ENCODE measurements at regions not wholly inside any gene's neighbourhood (a gene's known extent, or its start where the extent isn't known, plus 50 kb on each side); places are given as distances from the start of the nearest gene placed in this dataset.
"Not testable (repeated sequence)": the region's sequence is repeated elsewhere in the genome, so short reads cannot be mapped to it uniquely, and the experiment has no call there.

- H3K27ac ChIP-seq (ENCODE audit: low read length); H3K4me3 ChIP-seq (ENCODE audit: low read length); H3K36me3 ChIP-seq (ENCODE audit: control insufficient read depth, insufficient read depth, low read length); H3K9me3 ChIP-seq (ENCODE audit: control insufficient read depth, low read depth, low read length); H3K27me3 ChIP-seq (ENCODE audit: control insufficient read depth, insufficient read depth, low read length); DNase-seq; H3K4me1 ChIP-seq (ENCODE audit: control insufficient read depth, insufficient read depth, low read length): not testable (repeated sequence)
- no CpG with 5 or more reads among the region's 1 CpG for WGBS (ENCODE audit: insufficient coverage, low lambda C conversion rate)
Observed at GRCh38 chr9:66803619-66804018, 96.9 kb upstream of the ZNF658 start.

GRCh38 chr9:66810247-66810646 is 90.3 kb upstream of the ZNF658 start:
- H3K4me1 ChIP-seq (ENCODE audit: control insufficient read depth, insufficient read depth, low read length); H3K4me3 ChIP-seq (ENCODE audit: low read length); H3K27ac ChIP-seq (ENCODE audit: low read length); DNase-seq; H3K27me3 ChIP-seq (ENCODE audit: control insufficient read depth, insufficient read depth, low read length); H3K9me3 ChIP-seq (ENCODE audit: control insufficient read depth, low read depth, low read length); H3K36me3 ChIP-seq (ENCODE audit: control insufficient read depth, insufficient read depth, low read length): not testable (repeated sequence)

DNA sequence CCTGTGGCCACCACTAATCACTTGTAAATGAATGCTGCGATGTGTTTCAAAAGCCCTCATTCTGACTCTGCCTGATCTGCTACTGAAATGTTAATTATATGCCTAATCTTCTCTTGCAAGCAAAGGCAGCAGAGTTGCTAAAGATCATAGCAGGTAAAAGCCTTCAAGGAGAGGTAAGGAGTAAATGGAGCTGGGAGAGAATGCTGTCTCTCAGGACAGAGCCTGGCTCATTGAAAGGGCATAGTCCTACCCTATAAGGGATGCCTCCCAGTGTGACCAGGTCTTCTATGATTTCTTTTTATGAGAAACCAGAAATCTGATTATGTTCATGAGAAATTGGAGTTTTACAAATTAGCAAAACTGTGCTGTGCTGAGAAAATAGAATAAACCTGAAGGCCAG is 88.2 kb upstream of the ZNF658 start:
- H3K9me3 ChIP-seq (ENCODE audit: control insufficient read depth, low read depth, low read length); DNase-seq; H3K4me3 ChIP-seq (ENCODE audit: low read length); H3K27ac ChIP-seq (ENCODE audit: low read length); H3K36me3 ChIP-seq (ENCODE audit: control insufficient read depth, insufficient read depth, low read length); H3K27me3 ChIP-seq (ENCODE audit: control insufficient read depth, insufficient read depth, low read length); H3K4me1 ChIP-seq (ENCODE audit: control insufficient read depth, insufficient read depth, low read length): not testable (repeated sequence)
- WGBS (ENCODE audit: insufficient coverage, low lambda C conversion rate): no CpG with 5 or more reads among the region's 1 CpG

GRCh38 chr9:66812967-66813366 is 87.6 kb upstream of the ZNF658 start:
- H3K36me3 ChIP-seq (ENCODE audit: control insufficient read depth, insufficient read depth, low read length); H3K4me1 ChIP-seq (ENCODE audit: control insufficient read depth, insufficient read depth, low read length); H3K9me3 ChIP-seq (ENCODE audit: control insufficient read depth, low read depth, low read length); DNase-seq; H3K27me3 ChIP-seq (ENCODE audit: control insufficient read depth, insufficient read depth, low read length); H3K27ac ChIP-seq (ENCODE audit: low read length); H3K4me3 ChIP-seq (ENCODE audit: low read length): not testable (repeated sequence)
- WGBS (ENCODE audit: insufficient coverage, low lambda C conversion rate): no CpG with 5 or more reads among the region's 2 CpGs

DNA sequence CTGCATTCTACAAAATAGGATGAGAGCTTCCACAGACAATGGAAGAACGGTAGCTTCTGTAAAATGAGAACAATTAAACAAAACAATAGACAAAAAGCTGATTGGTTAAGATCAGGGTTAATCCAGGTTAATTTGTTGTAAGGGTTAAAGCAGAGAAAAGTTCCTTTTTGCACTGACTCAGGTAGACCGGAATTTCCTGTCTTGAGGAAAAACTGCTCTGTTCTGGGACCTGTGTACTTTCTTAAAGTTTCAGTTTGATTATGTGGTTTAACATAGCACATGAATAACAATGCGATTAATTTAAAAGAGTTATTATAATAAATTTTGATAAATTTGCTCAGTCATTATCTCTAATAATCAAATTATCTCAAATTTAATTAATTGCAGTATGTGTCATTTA is 86.5 kb upstream of the ZNF658 start:
- not testable (repeated sequence) for H3K27me3 ChIP-seq (ENCODE audit: control insufficient read depth, insufficient read depth, low read length); H3K36me3 ChIP-seq (ENCODE audit: control insufficient read depth, insufficient read depth, low read length); H3K27ac ChIP-seq (ENCODE audit: low read length); H3K4me3 ChIP-seq (ENCODE audit: low read length); H3K4me1 ChIP-seq (ENCODE audit: control insufficient read depth, insufficient read depth, low read length); DNase-seq; H3K9me3 ChIP-seq (ENCODE audit: control insufficient read depth, low read depth, low read length)
- WGBS (ENCODE audit: insufficient coverage, low lambda C conversion rate): no CpG with 5 or more reads among the region's 3 CpGs

- not testable (repeated sequence) for H3K4me3 ChIP-seq (ENCODE audit: low read length); H3K27ac ChIP-seq (ENCODE audit: low read length); DNase-seq; H3K9me3 ChIP-seq (ENCODE audit: control insufficient read depth, low read depth, low read length); H3K4me1 ChIP-seq (ENCODE audit: control insufficient read depth, insufficient read depth, low read length); H3K27me3 ChIP-seq (ENCODE audit: control insufficient read depth, insufficient read depth, low read length); H3K36me3 ChIP-seq (ENCODE audit: control insufficient read depth, insufficient read depth, low read length)
Observed at GRCh38 chr9:66819510-66819909, 81.0 kb upstream of the ZNF658 start.

DNA sequence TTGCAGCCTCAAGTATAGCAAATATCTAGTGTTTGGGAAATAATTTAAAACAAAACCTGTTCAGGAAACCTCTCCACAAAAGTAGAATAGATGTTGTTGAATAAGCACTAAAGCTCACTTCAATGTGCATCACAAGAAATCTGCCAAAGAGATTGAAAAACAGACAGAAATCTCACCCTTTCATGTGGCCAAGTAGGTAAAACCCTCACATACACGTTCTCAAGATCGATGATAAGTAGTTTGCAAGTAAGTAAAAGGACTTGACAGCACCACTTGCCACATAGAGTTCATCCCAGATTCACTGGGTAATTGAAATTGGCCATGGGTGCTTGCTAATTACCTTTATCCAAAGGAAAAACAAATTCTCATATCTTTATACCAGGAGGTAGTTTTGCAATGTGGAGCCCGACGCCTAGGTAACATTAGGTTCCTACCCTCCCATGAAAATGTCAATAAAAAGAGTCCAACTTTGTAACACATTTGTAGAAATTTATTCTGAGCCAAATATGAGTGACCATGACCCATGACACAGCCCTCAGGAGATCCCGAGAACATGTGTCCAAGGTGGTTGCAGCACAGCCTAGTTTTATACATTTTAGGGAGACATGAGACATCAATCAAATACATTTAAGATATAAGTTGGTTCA is 80.4 kb upstream of the ZNF658 start:
- not testable (repeated sequence) for H3K4me3 ChIP-seq (ENCODE audit: low read length); DNase-seq; H3K27me3 ChIP-seq (ENCODE audit: control insufficient read depth, insufficient read depth, low read length); H3K36me3 ChIP-seq (ENCODE audit: control insufficient read depth, insufficient read depth, low read length); H3K27ac ChIP-seq (ENCODE audit: low read length); H3K9me3 ChIP-seq (ENCODE audit: control insufficient read depth, low read depth, low read length); H3K4me1 ChIP-seq (ENCODE audit: control insufficient read depth, insufficient read depth, low read length)
- no CpG with 5 or more reads among the region's 5 CpGs for WGBS (ENCODE audit: insufficient coverage, low lambda C conversion rate)

DNA sequence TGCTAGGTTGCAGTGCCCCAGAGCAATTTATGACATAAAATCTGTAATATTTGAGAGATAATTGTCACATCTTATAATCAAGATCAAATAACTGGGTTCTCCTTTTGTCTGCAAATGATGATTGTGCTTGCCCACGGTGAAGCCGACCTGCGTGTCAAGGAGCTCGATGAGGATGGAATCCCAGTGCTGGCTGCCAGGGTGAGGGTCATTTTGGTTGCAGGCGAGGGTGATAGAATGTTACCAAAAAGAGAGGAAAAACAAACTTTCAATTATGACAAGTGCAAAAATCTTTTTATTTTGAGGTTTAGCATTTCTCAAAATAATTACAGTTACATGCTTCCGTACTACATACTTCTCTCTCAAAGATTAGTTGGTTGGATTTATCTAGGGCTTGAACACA is 76.4 kb upstream of the ZNF658 start:
- DNase-seq; H3K4me1 ChIP-seq (ENCODE audit: control insufficient read depth, insufficient read depth, low read length); H3K27ac ChIP-seq (ENCODE audit: low read length); H3K27me3 ChIP-seq (ENCODE audit: control insufficient read depth, insufficient read depth, low read length); H3K36me3 ChIP-seq (ENCODE audit: control insufficient read depth, insufficient read depth, low read length); H3K4me3 ChIP-seq (ENCODE audit: low read length); H3K9me3 ChIP-seq (ENCODE audit: control insufficient read depth, low read depth, low read length): not testable (repeated sequence)
- no CpG with 5 or more reads among the region's 6 CpGs for WGBS (ENCODE audit: insufficient coverage, low lambda C conversion rate)

GRCh38 chr9:66829853-66830252 is 70.7 kb upstream of the ZNF658 start:
- WGBS (ENCODE audit: insufficient coverage, low lambda C conversion rate): no CpG with 5 or more reads among the region's 13 CpGs
- not testable (repeated sequence) for DNase-seq; H3K9me3 ChIP-seq (ENCODE audit: control insufficient read depth, low read depth, low read length); H3K27me3 ChIP-seq (ENCODE audit: control insufficient read depth, insufficient read depth, low read length); H3K36me3 ChIP-seq (ENCODE audit: control insufficient read depth, insufficient read depth, low read length); H3K4me3 ChIP-seq (ENCODE audit: low read length); H3K4me1 ChIP-seq (ENCODE audit: control insufficient read depth, insufficient read depth, low read length); H3K27ac ChIP-seq (ENCODE audit: low read length)

DNA sequence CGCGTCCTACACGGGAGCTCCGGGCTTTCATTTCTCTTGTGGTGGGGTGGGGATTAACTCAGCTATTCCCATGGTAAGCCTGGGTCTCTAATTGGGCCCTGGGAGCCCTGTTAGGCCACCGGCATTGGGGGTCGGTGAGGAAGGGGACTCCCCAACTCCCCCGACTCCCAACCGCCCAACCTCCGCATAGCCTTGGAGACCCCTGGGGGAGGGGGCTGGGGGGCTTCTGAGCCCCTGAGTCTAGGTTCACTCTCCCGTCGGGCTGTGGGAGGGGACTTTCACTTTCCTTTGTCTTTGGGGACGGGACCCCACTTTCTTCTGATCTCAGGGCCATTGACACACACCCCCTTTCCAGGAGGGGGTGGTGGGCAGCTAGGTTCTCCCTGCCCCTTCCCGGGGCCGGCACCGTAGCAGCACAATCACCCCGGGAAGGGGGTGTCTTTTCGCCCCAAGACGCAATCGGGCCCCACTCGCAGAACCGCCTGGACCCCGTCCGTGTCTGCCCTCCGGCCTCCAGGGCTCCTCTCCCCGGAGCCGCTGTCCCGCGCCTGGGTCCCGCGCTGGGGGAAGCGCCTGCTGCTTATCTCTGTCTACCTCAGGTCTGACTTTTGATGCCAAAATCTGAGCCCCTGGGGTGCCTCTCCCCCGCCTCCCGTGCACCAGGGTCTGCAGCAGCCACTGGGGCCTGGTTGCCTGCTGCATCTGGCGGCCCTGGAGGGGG is 69.6 kb upstream of the ZNF658 start:
- WGBS (ENCODE audit: insufficient coverage, low lambda C conversion rate): no CpG with 5 or more reads among the region's 34 CpGs
- H3K36me3 ChIP-seq (ENCODE audit: control insufficient read depth, insufficient read depth, low read length); H3K27ac ChIP-seq (ENCODE audit: low read length); H3K9me3 ChIP-seq (ENCODE audit: control insufficient read depth, low read depth, low read length); DNase-seq; H3K4me3 ChIP-seq (ENCODE audit: low read length); H3K4me1 ChIP-seq (ENCODE audit: control insufficient read depth, insufficient read depth, low read length); H3K27me3 ChIP-seq (ENCODE audit: control insufficient read depth, insufficient read depth, low read length): not testable (repeated sequence)

GRCh38 chr9:66832222-66832621 is 68.3 kb upstream of the ZNF658 start:
- not testable (repeated sequence) for H3K36me3 ChIP-seq (ENCODE audit: control insufficient read depth, insufficient read depth, low read length)

More at GRCh38 chr9:66832222-66832621, 68.3 kb upstream of the ZNF658 start:
- H3K4me3 ChIP-seq (ENCODE audit: low read length); H3K27me3 ChIP-seq (ENCODE audit: control insufficient read depth, insufficient read depth, low read length); H3K27ac ChIP-seq (ENCODE audit: low read length); H3K9me3 ChIP-seq (ENCODE audit: control insufficient read depth, low read depth, low read length); H3K4me1 ChIP-seq (ENCODE audit: control insufficient read depth, insufficient read depth, low read length); DNase-seq: not testable (repeated sequence)
- no CpG with 5 or more reads among the region's 7 CpGs for WGBS (ENCODE audit: insufficient coverage, low lambda C conversion rate)
